Right ventricle myocardium inferior (tissue), 1 donor: ENCODE measurements at regions not wholly inside any gene's neighbourhood (a gene's known extent, or its start where the extent isn't known, plus 50 kb on each side); places are given as distances from the start of the nearest gene placed in this dataset.

Experiments used
- ATAC-seq: fragments of 200-7000 bp; cut with Tn5 transposase; one replicate; pipeline ENCODE4 v1.9.1; 2020; ENCODE audit warnings: mild to moderate bottlenecking, moderate library complexity
- DNase-seq: peaks from one replicate; pipeline ENCODE4 v3.0.0; 2021; ENCODE audit errors: missing footprints
- intact Hi-C: fragments of 100-400 bp; cut with DNase I; formaldehyde crosslinking; loops from one replicate; pipeline ENCODE4 v1.11.0; 2022
- donor health status: DM: no; HTN: yes; CAD: no; lungs with severe emphysema.

DNA sequence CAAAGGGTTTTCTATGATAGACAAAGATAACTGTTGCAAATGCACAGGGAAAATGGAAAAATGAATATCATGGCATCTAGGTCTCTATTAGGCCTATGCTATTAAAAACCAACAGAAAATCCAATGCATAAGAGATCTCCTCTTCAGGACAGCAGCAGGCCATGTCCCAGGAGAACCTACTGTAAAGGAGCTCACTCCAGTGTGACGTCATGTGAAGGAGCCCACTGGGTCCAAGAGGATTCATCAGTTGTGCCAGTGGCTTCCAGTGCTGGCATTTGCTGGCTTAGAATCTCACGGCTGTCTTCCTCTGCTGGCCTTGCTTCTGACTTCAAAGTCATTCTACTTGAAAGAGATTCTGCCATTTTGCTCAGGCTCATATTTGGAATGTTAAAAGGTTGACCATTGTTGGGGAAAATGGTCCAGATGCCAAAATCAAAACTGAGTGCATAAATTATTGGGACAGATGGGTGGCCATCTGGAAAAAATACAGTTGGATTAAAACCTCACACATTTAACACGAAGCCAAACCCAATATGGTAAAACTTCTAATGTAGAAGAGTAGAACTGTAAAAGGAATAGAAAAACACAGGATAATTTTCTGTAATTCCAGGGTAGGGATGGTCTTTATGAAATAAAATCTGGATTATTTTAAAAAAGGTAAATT is 75.4 kb upstream of the ARID2 start:
- no peak for DNase-seq
- no peak for ATAC-seq
- intact Hi-C loops: no loop called here

DNA sequence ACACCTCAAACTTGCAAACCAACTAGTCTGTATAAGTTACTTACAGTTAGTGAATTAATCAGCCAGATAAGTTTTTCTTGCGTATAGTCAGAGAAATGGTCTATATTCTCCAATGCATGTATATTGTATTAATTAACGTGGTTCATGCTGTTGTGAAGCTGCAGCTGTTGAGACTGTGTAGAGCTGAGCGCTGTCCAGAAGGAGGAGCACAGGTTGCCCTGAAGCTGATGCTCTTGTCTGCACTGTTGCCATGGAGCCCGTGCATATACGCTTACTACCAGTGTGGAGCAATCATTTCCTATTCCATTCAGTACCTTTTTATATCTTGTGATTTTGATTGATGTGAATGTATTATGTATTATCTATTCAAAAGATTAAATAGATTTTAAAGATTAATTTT is 74.3 kb upstream of the ARID2 start:
- no peak for DNase-seq
- no peak for ATAC-seq
- intact Hi-C loops: no loop called here

DNA sequence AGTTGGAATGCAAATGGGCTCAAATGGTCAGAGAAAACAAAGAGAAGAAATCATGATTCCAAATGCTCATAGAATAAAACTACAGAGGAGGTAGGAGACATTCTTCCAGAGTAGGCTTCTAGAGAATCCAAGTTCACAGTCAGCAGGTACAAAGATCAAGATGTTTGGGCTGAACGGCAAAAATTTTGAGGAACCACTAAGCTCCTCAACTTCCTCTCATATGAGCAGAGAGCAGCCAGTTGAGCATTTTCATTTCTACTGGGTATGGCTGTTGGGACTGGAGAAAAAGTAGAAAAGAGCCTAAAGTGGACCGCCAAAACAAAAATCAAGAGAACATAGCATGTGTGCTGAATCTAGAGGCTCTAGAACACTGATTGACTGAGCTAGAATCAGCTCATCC is 73.8 kb upstream of the ARID2 start:
- ATAC-seq (no peak), DNase-seq (no peak)
- intact Hi-C loops: no loop called here

DNA sequence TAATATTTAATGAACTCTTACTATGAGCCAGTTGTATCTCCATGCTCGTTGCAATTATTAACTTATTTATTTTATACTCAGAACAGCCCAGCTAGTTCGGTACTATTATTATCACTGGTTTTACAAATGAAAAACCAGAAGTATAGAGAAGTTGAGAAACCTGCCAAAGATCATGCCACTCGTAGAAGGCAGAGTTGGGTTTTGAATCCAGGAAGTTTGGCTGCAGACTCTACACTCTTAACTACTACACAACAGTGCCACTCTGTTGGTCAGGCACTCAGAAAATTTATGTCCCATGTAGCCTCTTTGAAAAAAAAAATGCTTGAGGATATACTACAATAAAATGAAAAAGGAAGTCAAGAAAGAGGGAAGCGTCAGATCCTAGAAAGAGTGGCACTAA is 71.5 kb upstream of the ARID2 start:
- ATAC-seq (no peak), DNase-seq (no peak)
- intact Hi-C loops: no loop called here

DNA sequence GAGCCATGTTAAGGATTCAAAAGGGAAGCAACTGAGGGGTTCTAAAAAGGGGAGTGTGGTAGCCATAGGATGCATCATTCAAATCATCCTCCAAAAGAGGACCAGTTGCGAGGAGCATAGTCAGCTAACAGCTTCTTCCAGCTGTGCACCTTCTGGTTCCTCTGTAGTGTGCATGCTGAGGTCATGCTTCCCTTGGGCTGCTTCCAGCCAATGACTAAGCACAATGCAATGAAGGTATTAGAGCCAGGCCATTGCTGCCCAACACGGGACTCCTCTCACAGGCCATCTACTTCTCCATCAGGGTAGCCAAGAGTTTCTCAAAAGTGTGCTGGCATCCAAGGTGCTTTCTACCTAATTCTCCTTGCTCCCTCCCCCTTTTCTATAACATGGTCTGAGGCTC is 69.2 kb upstream of the ARID2 start:
- ATAC-seq: no peak
- no peak for DNase-seq
- intact Hi-C loops: no loop called here

DNA sequence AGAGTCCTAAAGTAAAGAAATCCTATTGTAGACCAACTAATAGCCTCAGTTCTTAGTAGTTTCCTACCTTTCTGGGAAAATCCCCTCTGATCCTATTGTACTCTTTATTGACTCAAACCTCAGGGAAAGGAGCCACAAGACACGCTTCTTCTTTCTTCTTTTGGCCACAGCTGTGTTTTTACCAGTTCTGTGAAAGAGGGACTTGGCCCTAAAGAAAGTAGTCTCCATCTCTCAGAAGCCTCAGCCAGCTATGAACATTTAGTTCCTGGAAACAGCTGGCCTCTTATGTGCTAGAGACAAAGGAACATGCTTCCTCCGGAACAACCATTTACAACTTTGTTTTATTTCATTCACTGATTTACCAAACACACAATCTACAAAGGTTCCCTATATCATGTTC is 66.1 kb upstream of the ARID2 start:
- DNase-seq: no peak
- intact Hi-C loops: no loop called here
- no peak for ATAC-seq

DNA sequence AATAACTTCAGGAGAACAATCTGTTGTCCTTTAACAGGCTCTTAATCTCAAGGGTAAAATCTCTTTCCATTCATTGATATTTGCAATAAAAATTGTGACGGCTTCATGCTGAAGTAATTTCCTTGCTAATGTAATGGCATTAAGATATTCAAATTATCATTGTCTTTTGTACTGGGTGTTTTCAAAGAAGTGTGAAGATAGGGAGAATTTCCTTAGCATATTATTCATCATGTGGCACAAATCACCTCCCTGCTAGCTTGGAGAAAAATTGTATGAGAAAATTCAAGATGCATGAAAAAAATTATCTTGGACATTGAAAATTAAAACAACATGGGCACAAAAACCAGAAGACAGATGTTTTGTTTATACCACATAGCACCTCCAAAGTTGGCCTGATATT is 63.6 kb upstream of the ARID2 start:
- ATAC-seq: no peak
- DNase-seq: no peak
- intact Hi-C loops: no loop called here

DNA sequence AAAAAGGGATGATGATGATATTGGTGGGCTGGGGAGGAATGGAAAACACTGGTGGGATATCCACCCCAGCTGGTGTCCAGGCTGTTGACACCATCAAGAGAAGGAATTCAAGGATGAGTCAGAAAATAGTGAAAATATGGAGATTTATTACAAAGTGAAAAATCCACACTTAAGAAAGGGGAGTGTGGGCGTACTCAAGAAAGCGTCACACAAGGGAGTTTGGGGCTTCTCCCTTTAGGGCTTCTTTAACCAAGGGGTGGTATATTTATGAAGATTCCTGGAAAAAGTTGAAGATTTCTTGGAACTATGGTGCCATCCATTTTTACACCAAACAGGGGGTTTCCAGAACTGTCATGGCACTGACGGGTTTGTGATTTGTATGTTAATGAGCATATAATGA is 63.1 kb upstream of the ARID2 start:
- DNase-seq: no peak
- no peak for ATAC-seq
- intact Hi-C loops: no loop called here

DNA sequence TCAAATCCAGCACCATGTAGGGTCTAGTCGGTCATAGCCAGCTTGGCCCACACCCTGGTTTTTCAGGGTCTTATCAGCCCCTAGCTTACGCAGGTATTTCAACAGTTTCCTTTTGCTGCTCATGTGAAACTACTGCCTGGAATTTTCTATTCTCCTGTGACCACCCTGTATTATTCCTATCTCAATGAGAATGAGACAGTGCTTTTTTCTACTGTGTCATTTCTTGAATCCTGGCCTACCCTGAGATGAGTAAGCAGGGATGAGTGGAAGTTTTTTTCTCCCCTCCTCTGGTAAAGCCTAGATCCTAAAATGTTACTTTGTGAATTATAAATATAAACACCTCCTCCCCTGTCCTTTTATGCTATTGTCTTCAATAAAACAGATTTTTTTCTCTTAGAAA is 62.7 kb upstream of the ARID2 start:
- intact Hi-C loops: no loop called here
- no peak for DNase-seq
- ATAC-seq: no peak

DNA sequence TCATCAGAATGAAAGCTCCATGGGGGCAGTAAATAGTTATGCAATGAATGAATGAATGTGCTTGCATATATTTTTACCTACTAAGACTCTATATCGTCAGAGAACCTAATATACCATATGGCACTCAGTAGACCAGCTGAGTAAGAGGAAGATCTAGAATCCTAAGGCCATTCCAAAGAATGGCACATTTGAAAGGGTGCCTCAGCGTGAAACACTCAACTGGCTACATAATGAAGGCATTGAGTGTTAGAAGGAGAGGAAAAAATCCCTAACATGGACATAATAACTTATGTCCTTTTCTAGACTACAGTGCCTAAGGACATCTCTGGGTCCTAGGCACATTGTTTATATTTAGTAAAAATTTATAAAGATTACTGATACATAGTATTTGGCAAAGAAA is 61.7 kb upstream of the ARID2 start:
- ATAC-seq: no peak
- DNase-seq: no peak
- intact Hi-C loops: no loop called here

DNA sequence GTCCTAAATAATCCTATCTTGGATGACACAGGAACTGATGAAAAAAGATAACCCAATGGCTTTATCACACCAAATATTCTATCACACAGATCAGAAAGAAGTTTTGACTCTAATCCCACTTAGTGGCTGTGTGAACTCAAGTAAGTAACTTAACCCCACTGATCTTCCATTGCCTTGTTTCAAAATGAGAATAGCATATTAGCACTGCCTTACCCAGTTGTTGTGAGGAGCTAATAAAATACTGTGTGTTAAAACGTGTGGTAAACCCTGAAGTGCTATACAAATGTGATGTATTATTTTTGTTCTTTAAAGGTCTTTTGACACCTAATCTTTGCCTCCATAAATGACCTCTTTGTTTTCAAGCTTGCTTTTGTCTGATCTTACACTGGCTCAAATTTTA is 60.9 kb upstream of the ARID2 start:
- intact Hi-C loops: no loop called here
- DNase-seq (no peak), ATAC-seq (no peak)

DNA sequence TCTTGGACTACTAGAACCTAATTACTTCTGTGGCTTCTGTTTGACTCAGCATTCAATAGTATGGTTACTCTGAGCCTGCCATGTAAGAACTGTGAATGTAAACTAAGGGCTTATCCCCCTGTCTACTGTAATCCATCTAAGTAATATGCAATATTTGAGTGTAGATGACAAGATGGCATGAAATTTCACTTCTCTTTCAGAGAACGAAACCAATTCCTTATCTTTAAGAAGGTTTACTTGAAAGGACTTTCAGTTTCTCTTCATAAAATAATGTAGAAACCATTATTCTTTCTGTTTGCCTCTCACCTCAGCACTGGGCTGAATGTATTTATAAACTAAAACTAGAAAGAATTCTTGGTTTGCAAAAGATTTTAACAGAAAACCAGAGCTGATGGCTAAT is 60.4 kb upstream of the ARID2 start:
- ATAC-seq: no peak
- intact Hi-C loops: no loop called here
- no peak for DNase-seq

DNA sequence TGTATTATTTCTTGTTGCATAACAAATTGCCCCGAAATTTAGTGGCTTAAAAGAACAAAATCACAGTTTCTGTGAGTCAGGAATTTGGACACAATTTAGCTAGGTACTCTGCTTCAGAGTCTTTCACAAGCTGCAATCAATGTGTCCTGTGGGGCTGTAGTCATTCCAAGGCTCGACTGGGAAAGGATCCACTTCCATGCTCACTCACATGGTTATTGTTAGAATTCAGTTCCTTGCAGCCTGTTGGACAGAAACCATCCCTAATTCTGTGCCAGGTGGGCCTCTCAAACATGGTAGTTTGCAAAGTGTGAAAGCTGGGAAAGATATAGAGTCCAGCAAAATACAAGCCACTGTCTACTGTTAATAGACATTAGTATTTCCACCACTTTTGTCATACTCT is 59.7 kb upstream of the ARID2 start:
- ATAC-seq (no peak), DNase-seq (no peak)
- intact Hi-C loops: loop anchor here (5.0 kb wide), 1 partner anchor 58 kb away; the partner anchor contains the start of gene ARID2

DNA sequence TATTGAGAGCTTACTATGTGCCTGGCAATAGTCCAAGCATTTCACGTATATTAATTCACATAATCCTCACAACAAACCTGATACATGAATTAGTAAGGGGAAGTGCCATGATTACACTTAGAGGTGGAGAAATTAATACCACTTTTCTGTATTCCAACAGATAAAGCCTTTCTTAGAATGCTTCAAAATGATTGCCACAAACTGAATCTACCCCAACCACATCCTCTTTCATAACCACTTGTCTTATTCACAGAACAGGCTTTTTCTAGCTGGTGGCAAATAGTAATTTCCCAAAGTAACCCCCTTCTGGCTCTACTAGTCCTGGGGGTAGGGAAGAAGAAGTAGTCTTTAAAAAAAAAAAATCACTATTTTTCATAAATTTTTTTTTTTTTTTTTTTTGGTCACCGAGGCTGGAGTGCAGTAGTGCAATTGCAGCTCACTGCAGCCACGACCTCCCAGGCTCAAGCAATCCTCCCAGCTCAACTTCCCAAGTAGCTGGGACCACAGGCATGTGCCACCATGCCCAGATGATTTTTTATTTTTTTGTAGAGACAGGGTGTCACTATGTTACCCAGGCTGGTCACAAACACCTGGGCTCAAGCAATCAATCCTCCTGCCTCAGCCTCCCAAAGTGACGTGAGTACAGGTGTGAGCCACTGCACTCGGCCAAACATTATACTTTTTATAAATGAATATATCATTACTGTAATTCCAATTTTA is 59.0 kb upstream of the ARID2 start:
- ATAC-seq (no peak), DNase-seq (no peak)
- intact Hi-C loops: loop anchor here (5.0 kb wide), 1 partner anchor 57 kb away; the partner anchor contains the start of gene ARID2

DNA sequence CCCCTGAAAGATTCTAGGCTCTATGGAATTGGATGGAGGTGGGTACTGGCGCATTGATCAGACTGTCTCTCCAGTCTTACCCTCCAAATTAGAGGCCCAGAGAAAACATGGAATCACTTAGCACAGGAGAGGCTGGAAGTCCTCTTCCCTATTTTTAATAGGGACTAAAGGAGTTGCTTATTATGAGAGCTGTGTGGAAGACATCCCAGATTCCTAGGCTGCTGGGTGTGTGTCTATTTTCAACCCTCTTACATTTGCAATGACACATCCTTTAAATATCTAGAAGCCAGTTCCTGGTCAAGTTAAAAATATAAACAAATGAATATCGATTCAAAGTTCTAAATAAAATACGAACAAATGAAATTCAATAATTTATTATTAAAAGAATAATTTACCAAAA is 58.3 kb upstream of the ARID2 start:
- ATAC-seq (peak; percentile 74), DNase-seq (no peak)
- intact Hi-C loops: loop anchor here (5.0 kb wide), 1 partner anchor 56 kb away; the partner anchor contains the start of gene ARID2

DNA sequence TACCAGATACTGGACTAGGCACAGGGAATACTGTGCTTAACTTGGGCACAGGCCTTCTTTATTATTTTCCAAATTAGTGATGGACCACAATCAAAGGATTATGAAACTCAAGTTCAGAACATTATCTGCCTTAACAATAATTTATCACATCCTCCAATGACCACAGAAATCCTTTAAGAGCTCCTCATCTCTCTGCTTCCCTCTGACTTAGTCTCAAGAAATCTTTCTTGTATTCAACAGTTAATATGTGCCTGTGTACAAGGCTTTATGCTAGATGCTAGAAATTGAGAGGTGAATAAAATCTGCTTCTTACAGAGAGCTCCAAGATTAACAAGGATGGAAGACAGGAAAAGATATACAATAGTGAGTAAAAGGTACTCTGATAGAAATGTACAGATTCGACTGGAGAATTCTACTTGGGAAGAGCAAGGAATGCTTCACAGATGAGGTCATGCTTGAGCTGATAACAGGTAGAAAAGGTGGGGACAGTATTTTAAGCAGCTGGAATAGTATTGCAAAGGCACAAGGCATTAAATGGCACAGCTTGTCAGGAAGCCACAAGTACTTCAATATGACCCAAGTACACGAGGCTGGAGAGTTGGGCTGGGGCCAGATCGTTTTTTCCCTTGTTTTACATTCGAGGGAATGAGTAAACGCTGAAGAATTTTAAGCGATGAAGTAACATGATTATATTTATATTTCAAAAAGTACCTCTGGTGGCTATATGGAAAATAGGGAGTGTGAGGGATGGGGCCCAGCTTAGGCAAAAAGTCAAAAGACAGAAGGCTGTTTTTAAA is 55.1 kb upstream of the ARID2 start:
- ATAC-seq: no peak
- intact Hi-C loops: loop anchor here (5.0 kb wide), 1 partner anchor 53 kb away; the partner anchor contains the start of gene ARID2

DNA sequence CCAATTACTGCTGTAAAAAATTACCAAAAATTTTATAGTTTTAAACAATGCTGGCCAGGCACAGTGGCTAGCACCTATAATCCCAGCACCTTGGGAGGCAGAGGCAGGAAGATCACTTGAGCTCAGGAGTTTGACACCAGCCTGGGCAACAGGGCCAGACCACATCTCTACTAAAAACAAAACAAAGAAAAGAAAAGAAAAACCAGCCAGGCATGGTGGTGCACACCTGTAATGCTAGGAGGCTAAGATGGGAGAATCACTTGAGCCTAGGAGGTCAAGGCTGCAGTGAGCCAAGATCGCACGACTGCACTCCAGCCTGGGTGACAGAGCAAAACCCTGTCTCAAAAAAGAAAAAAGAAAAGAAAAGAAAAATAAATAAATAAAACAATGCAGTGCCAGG is 54.0 kb upstream of the ARID2 start:
- intact Hi-C loops: no loop called here
- ATAC-seq: no peak
- no peak for DNase-seq

More for the DNA sequence above, 55.1 kb upstream of the ARID2 start:
- no peak for DNase-seq
